Medulla oblongata (tissue), 1 donor: ENCODE measurements at regions not wholly inside any gene's neighbourhood (a gene's known extent, or its start where the extent isn't known, plus 50 kb on each side); places are given as distances from the start of the nearest gene placed in this dataset.
"Not testable (repeated sequence)": the region's sequence is repeated elsewhere in the genome, so short reads cannot be mapped to it uniquely, and the experiment has no call there.

Source experiments
- DNase-seq: peaks from one replicate; pipeline ENCODE4 v3.0.0-alpha.2; 2015; ENCODE audit errors: extremely low spot score

- no peak for DNase-seq
These were observed 106.4 kb downstream of the BRD1 start for GRCh38 chr22:49721211-49721763.

- no peak for DNase-seq
These were observed 107.3 kb downstream of the BRD1 start for GRCh38 chr22:49720279-49720959.

- DNase-seq: no peak
These were observed 108.6 kb downstream of the BRD1 start for GRCh38 chr22:49719046-49719445.

- DNase-seq: no peak
These were observed 109.3 kb downstream of the BRD1 start for GRCh38 chr22:49718396-49718795.

GRCh38 chr22:49717322-49717919 is 110.3 kb downstream of the BRD1 start:
- no peak for DNase-seq

GRCh38 chr22:49716441-49716840 is 111.2 kb downstream of the BRD1 start:
- DNase-seq: no peak

GRCh38 chr22:49715450-49715849 is 112.2 kb downstream of the BRD1 start:
- no peak for DNase-seq

- no peak for DNase-seq
These were observed 114.7 kb downstream of the BRD1 start for GRCh38 chr22:49713003-49713402.

GRCh38 chr22:49712195-49712791 is 115.4 kb downstream of the BRD1 start:
- no peak for DNase-seq

GRCh38 chr22:49710746-49711145 is 116.9 kb downstream of the BRD1 start:
- DNase-seq: no peak

GRCh38 chr22:49709464-49709863 is 118.2 kb downstream of the BRD1 start:
- DNase-seq: no peak

- no peak for DNase-seq
These were observed 121.7 kb downstream of the BRD1 start for GRCh38 chr22:49705972-49706352.

GRCh38 chr22:49705216-49705971 is 122.3 kb downstream of the BRD1 start:
- no peak for DNase-seq

GRCh38 chr22:49704345-49705215 is 123.1 kb downstream of the BRD1 start:
- no peak for DNase-seq

GRCh38 chr22:49703990-49704344 is 123.7 kb downstream of the BRD1 start:
- DNase-seq: no peak

- no peak for DNase-seq
These were observed 124.2 kb downstream of the BRD1 start for GRCh38 chr22:49703505-49703904.

- DNase-seq: no peak
These were observed 125.6 kb downstream of the BRD1 start for GRCh38 chr22:49702068-49702397.

GRCh38 chr22:49701380-49702067 is 126.1 kb downstream of the BRD1 start:
- DNase-seq: no peak

GRCh38 chr22:49699928-49700498 is 127.7 kb downstream of the BRD1 start:
- no peak for DNase-seq

GRCh38 chr22:49699476-49699875 is 128.2 kb downstream of the BRD1 start:
- no peak for DNase-seq

GRCh38 chr22:49698616-49699015 is 129.1 kb downstream of the BRD1 start:
- DNase-seq: not testable (repeated sequence)
